K562 (cell line): ENCODE measurements at regions not wholly inside any gene's neighbourhood (a gene's known extent, or its start where the extent isn't known, plus 50 kb on each side); places are given as distances from the start of the nearest gene placed in this dataset.

Source experiments
- ATAC-seq: fragments of 200-7000 bp; cut with Tn5 transposase; 3 replicates; pipeline ENCODE4 v1.9.1; 2020; ENCODE audit warnings: moderate library complexity
- BruUV-seq: library from RNA; stranded (reverse); fragments of 400-500 nt; replicated peaks from 2 replicates; lab custom pipeline; 2021; lab: Mats Ljungman, UMichigan
- CTCF ChIA-PET: fragments of 300-600 bp; formaldehyde crosslinking; extraction: SDS; loops from one replicate; lab custom pipeline; 2021; ENCODE audit warnings: low intra/inter-chr PET ratio; lab: Yijun Ruan, JAX
- POLR2A ChIA-PET: fragments of 300-600, 350-650 bp; sonication (Branson Sonifier 250); formaldehyde crosslinking; extraction: SDS; loops from one replicate; lab custom pipeline; 2021; ENCODE audit warnings: antibody characterized with exemption, inconsistent platforms; lab: Yijun Ruan, JAX
- DNase-seq, 4 experiments: peaks; one replicate each; pipeline versions ENCODE4 v3.0.0 to v3.0.0-alpha.2; 2011 to 2018; ENCODE audit warnings: low spot score in 3 of 4, mixed read lengths in 3 of 4; ENCODE audit errors: extremely low read depth in 1 of 4
- FAIRE-seq: peaks from 2 replicates; lab custom pipeline; 2011; peaks lifted over from hg19 to GRCh38; lab: Jason Lieb, UNC
- H2AFZ ChIP-seq: 2 replicates; pipeline ENCODE4 v1.6.0; 2011; ENCODE audit warnings: low read depth, low read length, control low read depth, inconsistent platforms
- H3K27ac ChIP-seq: fragments of 200-600 bp; 3 replicates; pipeline ENCODE4 v1.8.0; 2011; ENCODE audit warnings: low read depth, mild to moderate bottlenecking, control low read depth, inconsistent platforms, low read length, moderate library complexity, mixed read lengths; ENCODE audit errors: extremely low read depth
- H3K27me3 ChIP-seq, 2 experiments: fragments of 300-600 bp in 1 of 2; 2 replicates in 1 of 2; 3 replicates in 1 of 2; pipeline versions ENCODE4 v1.6.0 to v1.8.0; 2011; ENCODE audit warnings: inconsistent platforms in 2 of 2, low read length in 2 of 2, mild to moderate bottlenecking in 1 of 2, mixed read lengths in 1 of 2, moderate library complexity in 1 of 2; ENCODE audit not compliant: control insufficient read depth in 2 of 2, insufficient read depth in 2 of 2
- H3K36me3 ChIP-seq: fragments of 300-600 bp; 3 replicates; pipeline ENCODE4 v1.8.0; 2011; ENCODE audit warnings: mild to moderate bottlenecking, low read length, inconsistent platforms; ENCODE audit not compliant: control insufficient read depth, insufficient read depth
- H3K4me1 ChIP-seq, 2 experiments: fragments of 200-600 bp in 1 of 2; replicated peaks in 1 of 2; 2 replicates in 1 of 2; 3 replicates in 1 of 2; pipeline versions ENCODE4 v1.5.1 to v1.8.0; 2011; ENCODE audit warnings: inconsistent platforms in 2 of 2, low read length in 2 of 2, mild to moderate bottlenecking in 1 of 2, mixed read lengths in 1 of 2, moderate library complexity in 1 of 2; ENCODE audit not compliant: control insufficient read depth in 2 of 2, insufficient read depth in 2 of 2
- H3K4me2 ChIP-seq: 2 replicates; pipeline ENCODE4 v1.6.1; 2011; ENCODE audit warnings: low read length, control low read depth, inconsistent platforms, mixed read lengths; ENCODE audit not compliant: insufficient read depth
- H3K4me3 ChIP-seq: fragments of 200-600 bp; sonication (generic), shearing (Covaris generic); 2 replicates; pipeline ENCODE4 v1.5.1; 2016; ENCODE audit warnings: control low read depth, inconsistent platforms
- H3K79me2 ChIP-seq: fragments of 200-600 bp; 3 replicates; pipeline ENCODE4 v1.8.0; 2011; ENCODE audit warnings: low read length, inconsistent platforms; ENCODE audit not compliant: control insufficient read depth, insufficient read depth
- H3K9ac ChIP-seq, 2 experiments: 2 replicates each; pipeline versions ENCODE4 v1.6.0 to v1.6.1; 2011; ENCODE audit warnings: low read depth in 2 of 2, low read length in 2 of 2, control low read depth in 1 of 2, inconsistent platforms in 1 of 2, mild to moderate bottlenecking in 1 of 2, mixed read lengths in 1 of 2; ENCODE audit not compliant: insufficient read depth in 1 of 2
- H3K9me1 ChIP-seq: one replicate; pipeline ENCODE4 v1.6.0; 2011; ENCODE audit warnings: inconsistent platforms, mild to moderate bottlenecking, low read length, moderate library complexity; ENCODE audit not compliant: control insufficient read depth, insufficient read depth
- H3K9me3 ChIP-seq: replicated peaks from 2 replicates; pipeline ENCODE4 v1.5.1; 2011; ENCODE audit warnings: low read depth, low read length, inconsistent platforms; ENCODE audit not compliant: control insufficient read depth, insufficient read depth
- H4K20me1 ChIP-seq: replicated peaks from 2 replicates; pipeline ENCODE4 v1.6.1; 2011; ENCODE audit warnings: low read length, inconsistent platforms, mixed read lengths; ENCODE audit not compliant: control insufficient read depth, insufficient read depth
- BHLHE40 ChIP-seq: IDR thresholded peaks from 2 replicates; pipeline ENCODE4 v1.6.1; 2011; ENCODE audit warnings: low read length, improper control_type of control experiment
- POLR2AphosphoS2 ChIP-seq: IDR thresholded peaks from 2 replicates; pipeline ENCODE4 v1.6.1; 2012; ENCODE audit warnings: low read length, improper control_type of control experiment
- RBM34 ChIP-seq: fragments of 200-400 bp; formaldehyde crosslinking; IDR thresholded peaks from 2 replicates; pipeline ENCODE4 v1.6.1; 2018; ENCODE audit warnings: low read length, borderline replicate concordance; ENCODE audit not compliant: insufficient read depth
- SRSF9 ChIP-seq: fragments of 200-400 bp; formaldehyde crosslinking; IDR thresholded peaks from 2 replicates; pipeline ENCODE4 v1.6.1; 2017; ENCODE audit warnings: low read depth, low read length, borderline replicate concordance
- STAT5B ChIP-seq: fragments of 250-450 bp; sonication (Bioruptor Pico); IDR thresholded peaks from 2 replicates; pipeline ENCODE4 v1.8.0; 2021; ENCODE audit warnings: mild to moderate bottlenecking, inconsistent platforms
- TCF7L2 ChIP-seq: fragments of 150-350 bp; IDR thresholded peaks from 2 replicates; pipeline ENCODE4 v1.6.1; 2016; ENCODE audit warnings: low read depth, mild to moderate bottlenecking, low read length, moderate library complexity
- ZNF143 ChIP-seq: sonication (generic); formaldehyde crosslinking; IDR thresholded peaks from 2 replicates; pipeline ENCODE4 v1.9.0; 2022; ENCODE audit warnings: mild to moderate bottlenecking, missing genetic modification reagents
- WGBS: fragments of 100-300 bp; shearing (Covaris generic); methylation state at CpG from one replicate; pipeline ENCODE4 v1.1.6; 2016; ENCODE audit warnings: low coverage, mixed read lengths; ENCODE audit not compliant: insufficient coverage; ENCODE audit errors: missing lambda C conversion rate; 5-methylcytosine and 5-hydroxymethylcytosine counted together
- in situ Hi-C: fragments of 300-500 bp; cut with MboI; formaldehyde crosslinking; loops from 4 replicates; pipeline ENCODE4 v1.15.0; 2018; ENCODE audit warnings: inconsistent platforms, mixed read lengths
- intact Hi-C: fragments of 100-400 bp; cut with micrococcal nuclease; formaldehyde crosslinking; loops from 2 replicates; pipeline ENCODE4 v1.14.2; 2022
- TF ChIP-seq, protein P1 (sequence below): fragments of 450-650 bp; IDR thresholded peaks from 2 replicates; pipeline ENCODE4 v1.6.1; 2016
- TF ChIP-seq, protein P2 (sequence below), 3 experiments: IDR thresholded peaks in 2 of 3; conservative IDR thresholded peaks in 1 of 3; 2 replicates each; pipeline ENCODE4 v1.5.1; 2011 to 2012; ENCODE audit warnings: low read length in 3 of 3, mild to moderate bottlenecking in 3 of 3, control low read depth in 2 of 3, improper control_type of control experiment in 1 of 3, inconsistent platforms in 1 of 3, low read depth in 1 of 3, mixed read lengths in 1 of 3, moderate library complexity in 1 of 3; ENCODE audit not compliant: insufficient read depth in 2 of 3

DNA sequence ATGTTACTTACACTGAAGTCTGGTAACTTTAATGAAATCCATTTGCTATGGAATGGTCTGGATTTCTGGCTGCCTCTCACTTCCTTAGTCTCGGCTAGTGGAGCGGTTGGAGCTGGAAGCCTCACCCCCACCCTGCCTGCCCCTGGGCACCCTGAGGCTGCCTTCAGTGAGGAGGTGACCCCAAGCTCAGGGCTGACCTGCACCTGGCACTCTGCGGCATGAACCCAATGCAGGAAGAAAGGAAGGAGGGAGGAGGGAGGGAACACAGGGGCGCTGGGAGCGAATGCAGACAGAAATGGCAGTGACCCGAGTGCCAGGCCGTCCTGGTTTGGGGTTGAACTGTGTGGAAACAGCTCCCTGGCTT lies 353.1 kb downstream of the TMEM121 start:
- in situ Hi-C loops (no loop called here), intact Hi-C loops (no loop called here)
- FAIRE-seq (no peak), ATAC-seq (no peak), DNase-seq (no peak)
- H4K20me1 ChIP-seq = no peaks in the 10 kb centered on the region
- H3K9me3 ChIP-seq = no peaks in the 10 kb centered on the region
- no peak overlapping the region for H2AFZ ChIP-seq
- no peak overlapping the region for H3K4me2 ChIP-seq
- no peak overlapping the region for H3K27ac ChIP-seq
- ChIA-PET CTCF (no interaction called here), POLR2A (no interaction called here)
- no peak overlapping the region for H3K9ac ChIP-seq
- H3K36me3 ChIP-seq = no peaks in the 10 kb centered on the region
- no peaks in the 10 kb centered on the region for H3K79me2 ChIP-seq
- peaks cover 0 to 13% of the 10 kb centered on the region in 2 experiments; a peak in 2 of 5 replicates for H3K27me3 ChIP-seq
- no peaks in the 10 kb centered on the region for H3K4me1 ChIP-seq
- no peak overlapping the region for H3K4me3 ChIP-seq
- no peak for TF ChIP-seq ZNF143 (CRISPR knock-in tag)
- no peak for TF ChIP-seq STAT5B (CRISPR knock-in tag)
- no peak for TF ChIP-seq RBM34
- TF ChIP-seq SRSF9 = no peak
- TF ChIP-seq, protein P1, sequence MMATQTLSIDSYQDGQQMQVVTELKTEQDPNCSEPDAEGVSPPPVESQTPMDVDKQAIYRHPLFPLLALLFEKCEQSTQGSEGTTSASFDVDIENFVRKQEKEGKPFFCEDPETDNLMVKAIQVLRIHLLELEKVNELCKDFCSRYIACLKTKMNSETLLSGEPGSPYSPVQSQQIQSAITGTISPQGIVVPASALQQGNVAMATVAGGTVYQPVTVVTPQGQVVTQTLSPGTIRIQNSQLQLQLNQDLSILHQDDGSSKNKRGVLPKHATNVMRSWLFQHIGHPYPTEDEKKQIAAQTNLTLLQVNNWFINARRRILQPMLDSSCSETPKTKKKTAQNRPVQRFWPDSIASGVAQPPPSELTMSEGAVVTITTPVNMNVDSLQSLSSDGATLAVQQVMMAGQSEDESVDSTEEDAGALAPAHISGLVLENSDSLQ = no peak
- TF ChIP-seq, protein P2, sequence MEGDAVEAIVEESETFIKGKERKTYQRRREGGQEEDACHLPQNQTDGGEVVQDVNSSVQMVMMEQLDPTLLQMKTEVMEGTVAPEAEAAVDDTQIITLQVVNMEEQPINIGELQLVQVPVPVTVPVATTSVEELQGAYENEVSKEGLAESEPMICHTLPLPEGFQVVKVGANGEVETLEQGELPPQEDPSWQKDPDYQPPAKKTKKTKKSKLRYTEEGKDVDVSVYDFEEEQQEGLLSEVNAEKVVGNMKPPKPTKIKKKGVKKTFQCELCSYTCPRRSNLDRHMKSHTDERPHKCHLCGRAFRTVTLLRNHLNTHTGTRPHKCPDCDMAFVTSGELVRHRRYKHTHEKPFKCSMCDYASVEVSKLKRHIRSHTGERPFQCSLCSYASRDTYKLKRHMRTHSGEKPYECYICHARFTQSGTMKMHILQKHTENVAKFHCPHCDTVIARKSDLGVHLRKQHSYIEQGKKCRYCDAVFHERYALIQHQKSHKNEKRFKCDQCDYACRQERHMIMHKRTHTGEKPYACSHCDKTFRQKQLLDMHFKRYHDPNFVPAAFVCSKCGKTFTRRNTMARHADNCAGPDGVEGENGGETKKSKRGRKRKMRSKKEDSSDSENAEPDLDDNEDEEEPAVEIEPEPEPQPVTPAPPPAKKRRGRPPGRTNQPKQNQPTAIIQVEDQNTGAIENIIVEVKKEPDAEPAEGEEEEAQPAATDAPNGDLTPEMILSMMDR (IDR thresholded peaks at IDR 0.05 in 2 of 3, conservative IDR thresholded peaks at IDR 0.05 in 1 of 3; ENCODE audit: insufficient read depth in 2 of 3, low read depth in 1 of 3, low read length in 3 of 3) = no peak
- TF ChIP-seq BHLHE40 = no peak
- TF ChIP-seq POLR2AphosphoS2 = no peak
- TF ChIP-seq TCF7L2 = no peak
- no peaks in the 10 kb centered on the region for H3K9me1 ChIP-seq
- BruUV-seq = no TSS peak
- 0% methylated on average over 7 of the region's 7 CpGs for WGBS
